IPS-NIHi7 (cell line): ENCODE measurements at regions not wholly inside any gene's neighbourhood (a gene's known extent, or its start where the extent isn't known, plus 50 kb on each side); places are given as distances from the start of the nearest gene placed in this dataset.
"Not testable (repeated sequence)": the region's sequence is repeated elsewhere in the genome, so short reads cannot be mapped to it uniquely, and the experiment has no call there.

Source experiments
- DNase-seq: peaks from one replicate; pipeline ENCODE4 v3.0.0; 2012; ENCODE audit warnings: mixed read lengths; ENCODE audit errors: extremely low spot score

- peak; percentile 23 for DNase-seq
Measured at GRCh38 chr3:176193032-176193730, 1004.1 kb downstream of the TBL1XR1 start.

GRCh38 chr3:176190755-176191154, 1006.5 kb downstream of the TBL1XR1 start:
- DNase-seq: no peak

- DNase-seq: no peak
Measured at GRCh38 chr3:176183181-176183580, 1014.1 kb downstream of the TBL1XR1 start.

- no peak for DNase-seq
Measured at GRCh38 chr3:176174060-176174459, 1023.2 kb downstream of the TBL1XR1 start.

DNA sequence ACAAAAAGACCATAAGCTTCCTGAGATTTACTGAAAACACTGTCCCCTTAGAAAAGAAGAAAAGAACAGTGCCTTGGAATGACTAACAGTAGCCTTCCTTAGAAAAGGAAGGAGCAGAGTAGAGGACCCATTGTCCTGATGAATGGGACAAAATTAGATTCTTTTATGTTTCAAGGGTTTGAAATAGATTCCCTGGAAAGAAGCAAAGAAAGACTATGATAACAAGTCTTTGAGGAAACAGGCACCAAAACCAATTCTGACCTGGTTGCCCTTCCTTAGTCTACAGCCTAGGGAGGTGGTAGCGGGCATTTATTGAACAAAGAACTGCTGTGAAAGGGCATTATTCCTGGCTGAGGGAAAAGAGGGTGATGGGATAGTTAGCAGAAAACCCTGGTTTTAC, 1024.8 kb downstream of the TBL1XR1 start:
- no peak for DNase-seq

- no peak for DNase-seq
Measured at GRCh38 chr3:176167272-176167671, 1030.0 kb downstream of the TBL1XR1 start.

- no peak for DNase-seq
Measured at GRCh38 chr3:176160997-176161396, 1036.3 kb downstream of the TBL1XR1 start.

DNA sequence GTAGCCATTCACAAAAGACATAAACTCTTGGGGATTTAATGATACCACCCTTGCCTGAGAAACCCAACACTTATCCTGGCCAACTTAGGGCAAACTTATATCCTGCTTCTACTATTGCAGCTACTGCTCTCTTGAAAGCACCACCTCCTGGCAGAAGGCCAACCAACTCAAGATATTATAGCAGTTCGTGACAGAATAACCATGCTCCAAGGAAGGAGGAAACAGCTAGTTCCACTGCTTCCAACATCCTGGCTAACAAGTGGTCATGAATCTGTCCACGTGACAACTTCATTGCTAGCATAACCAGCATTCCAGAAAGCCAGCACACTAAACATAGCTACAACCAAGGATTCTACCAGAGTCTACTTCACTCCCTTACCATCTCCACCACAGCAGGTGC, 1037.5 kb downstream of the TBL1XR1 start:
- DNase-seq: no peak

DNA sequence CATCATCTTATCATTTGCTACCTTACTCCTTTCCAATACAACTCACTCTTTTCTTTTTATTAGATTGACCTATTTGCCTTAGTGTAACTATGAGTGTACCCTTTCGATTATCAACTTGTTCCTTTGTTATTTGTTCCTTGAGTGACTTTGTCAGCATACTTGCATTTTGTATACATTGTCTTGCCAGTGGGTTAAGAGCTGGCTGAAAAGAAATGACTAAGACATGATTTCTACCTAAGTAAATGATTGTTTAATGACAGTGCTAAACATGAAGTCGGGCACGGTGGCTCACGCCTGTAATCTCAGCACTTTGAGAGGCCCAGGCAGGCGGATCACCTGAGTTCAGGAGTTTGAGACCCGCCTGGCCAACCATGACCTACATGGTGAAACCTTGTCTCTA, 1042.3 kb downstream of the TBL1XR1 start:
- DNase-seq: no peak

DNA sequence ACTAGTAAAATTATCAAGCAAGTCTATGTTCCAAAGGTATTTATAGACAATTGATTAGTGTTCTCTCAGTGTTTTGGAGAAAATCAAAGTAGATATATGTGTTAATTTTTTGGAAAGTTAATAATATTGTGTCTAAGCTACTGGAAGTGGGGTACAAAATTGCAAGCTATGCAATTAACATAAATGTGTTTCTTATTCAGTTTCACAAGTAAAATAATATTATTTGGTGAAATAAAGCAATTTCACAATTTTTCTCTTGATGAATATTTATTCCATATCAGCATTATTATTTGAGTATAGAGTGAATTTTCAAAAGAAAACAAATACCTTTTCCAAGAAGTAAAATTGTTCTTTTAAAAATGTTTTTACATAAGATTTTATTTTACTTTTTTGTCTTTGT, 1047.7 kb downstream of the TBL1XR1 start:
- no peak for DNase-seq

GRCh38 chr3:176147251-176147650, 1050.0 kb downstream of the TBL1XR1 start:
- DNase-seq: no peak

DNA sequence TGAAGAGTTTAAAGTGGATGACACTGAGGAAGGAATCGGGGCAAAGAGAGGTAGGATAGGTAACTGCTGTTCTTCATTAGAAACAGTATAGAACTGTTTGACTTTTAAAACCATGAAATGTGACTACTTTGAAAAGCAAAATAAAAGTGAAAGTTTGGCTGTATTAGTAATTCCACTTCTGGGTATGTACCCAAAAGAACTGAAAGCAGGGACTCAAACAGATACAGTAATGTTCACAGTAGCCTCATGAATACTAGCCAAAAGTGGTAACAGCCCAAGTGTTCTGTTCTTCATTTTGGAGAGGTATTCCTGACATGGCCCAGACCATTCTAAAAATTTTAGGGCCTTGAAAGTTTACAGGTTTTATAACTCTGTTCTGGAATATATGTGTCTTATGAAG, 1055.4 kb downstream of the TBL1XR1 start:
- no peak for DNase-seq

DNA sequence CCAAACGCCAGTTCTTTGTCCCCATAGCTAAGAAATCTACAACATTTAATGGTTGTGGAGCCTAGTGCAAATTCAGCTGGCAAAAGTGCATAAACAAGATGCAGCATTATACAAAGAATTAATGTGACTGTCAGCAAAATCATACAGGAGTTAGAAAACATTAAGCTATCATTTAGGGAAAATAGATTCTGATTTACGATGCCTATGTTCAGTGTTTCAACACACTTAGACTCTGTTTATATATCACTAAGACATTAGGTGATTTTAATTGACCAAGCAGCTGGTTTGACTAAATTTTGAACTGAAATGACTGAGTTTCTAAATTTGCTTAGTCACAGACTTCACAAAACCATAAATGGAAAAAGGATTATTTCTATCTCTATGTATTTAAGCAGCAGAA, 1076.8 kb downstream of the TBL1XR1 start:
- no peak for DNase-seq

- DNase-seq: no peak
Measured at GRCh38 chr3:176119826-176120225, 1077.5 kb downstream of the TBL1XR1 start.

DNA sequence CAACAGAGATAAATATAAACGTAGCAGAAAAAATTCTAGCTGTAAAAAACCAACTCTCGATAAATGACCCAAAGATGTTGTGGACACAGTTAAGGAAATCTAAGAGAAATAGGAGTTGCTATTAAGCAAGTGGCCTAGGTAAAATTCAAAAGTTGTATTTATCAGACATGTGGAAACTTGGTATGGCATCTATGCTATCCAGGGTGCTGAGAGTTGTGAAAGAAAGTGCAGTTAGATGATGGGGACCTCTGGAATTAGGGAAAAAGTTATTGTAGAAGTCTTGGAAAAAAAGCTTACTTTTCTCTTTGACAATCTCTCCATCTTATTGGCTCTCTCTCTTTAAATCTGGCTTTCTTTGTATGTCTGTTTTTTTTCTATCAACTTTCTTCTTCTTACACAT, 1090.9 kb downstream of the TBL1XR1 start:
- DNase-seq: no peak

DNA sequence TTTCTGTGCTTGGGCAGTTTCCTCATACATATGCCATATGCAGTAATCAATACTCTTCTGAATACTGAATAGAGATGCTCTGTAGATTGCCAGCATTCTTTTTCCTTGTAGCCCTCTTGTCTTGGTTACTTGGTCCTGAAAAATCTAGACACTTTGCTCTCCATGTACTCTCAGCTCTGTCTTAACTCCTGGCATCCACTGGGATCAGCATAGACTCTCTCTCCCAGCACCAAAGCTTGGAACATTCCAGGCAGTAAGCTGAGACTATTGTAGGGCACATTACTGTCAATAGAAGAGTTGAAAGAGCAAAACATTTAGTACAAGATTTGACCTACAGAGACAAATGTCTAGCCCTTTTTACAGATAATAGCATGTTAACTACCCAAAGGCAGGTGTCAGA, 1100.3 kb downstream of the TBL1XR1 start:
- DNase-seq: no peak

DNA sequence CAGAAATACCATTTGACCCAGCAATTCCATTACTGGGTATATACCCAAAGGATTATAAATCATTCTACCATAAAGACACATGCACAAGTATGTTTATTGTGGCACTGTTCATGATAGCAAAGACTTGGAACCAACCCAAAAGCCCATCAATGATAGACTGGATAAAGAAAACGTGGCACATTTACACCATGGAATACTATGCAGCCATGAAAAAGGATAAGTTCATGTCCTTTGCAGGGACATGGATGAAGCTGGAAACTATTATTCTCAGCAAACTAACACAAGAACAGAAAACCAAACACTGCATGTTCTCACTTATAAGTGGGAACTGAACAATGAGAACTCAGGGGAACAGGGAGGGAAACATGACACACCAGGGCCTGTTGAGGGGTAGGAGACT, 1103.4 kb downstream of the TBL1XR1 start:
- not testable (repeated sequence) for DNase-seq

DNA sequence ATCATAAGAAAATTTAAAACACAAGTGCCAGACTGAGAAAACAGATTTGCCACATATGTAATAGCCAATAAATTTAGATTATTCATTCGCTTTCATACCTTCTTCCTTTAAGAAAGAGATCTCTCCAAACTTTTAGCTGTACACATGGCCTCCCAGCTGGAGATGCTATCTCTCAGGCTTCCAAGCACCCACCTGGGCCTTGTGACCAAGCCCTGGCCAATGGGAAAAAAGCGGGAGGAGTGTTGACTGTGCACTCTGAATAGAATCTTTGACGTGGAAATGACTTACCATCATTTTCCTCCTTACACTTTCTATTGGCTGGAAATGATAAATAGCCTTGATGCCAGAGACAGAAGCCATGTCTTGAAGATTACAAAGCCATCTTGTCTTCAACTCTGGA, 1106.6 kb downstream of the TBL1XR1 start:
- DNase-seq: no peak

- DNase-seq: no peak
Measured at GRCh38 chr3:176088962-176089383, 1108.3 kb downstream of the TBL1XR1 start.

DNA sequence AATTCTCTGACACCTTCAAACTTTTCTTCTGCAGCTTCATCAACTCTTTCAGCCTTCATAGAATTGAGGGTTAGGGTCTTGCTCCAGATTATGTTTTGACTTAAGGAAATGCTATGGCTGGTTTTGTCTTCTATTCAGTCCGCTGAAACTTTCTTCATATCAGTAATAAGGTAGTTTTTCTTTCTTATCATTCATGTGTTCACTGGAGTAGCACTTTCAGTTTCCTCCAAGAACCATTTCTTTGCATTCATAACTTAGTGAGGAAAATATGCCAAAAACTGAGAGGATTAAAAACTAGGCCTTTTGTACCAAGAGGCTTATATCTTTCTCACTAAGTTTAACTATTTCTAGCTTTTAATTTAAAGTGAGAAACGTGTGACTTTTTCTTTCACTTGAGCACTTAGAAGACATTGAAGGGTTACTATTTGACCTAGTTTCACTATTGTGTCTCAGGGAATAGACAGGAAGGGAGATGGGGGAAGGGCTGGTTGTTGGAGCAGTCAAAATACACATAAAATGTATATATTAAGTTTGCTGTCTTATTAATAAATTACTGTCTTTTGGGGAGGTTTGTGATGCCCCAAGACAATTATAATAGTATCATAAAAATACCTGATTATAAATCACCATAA, 1110.1 kb downstream of the TBL1XR1 start:
- DNase-seq: no peak

GRCh38 chr3:176079785-176080184, 1117.5 kb downstream of the TBL1XR1 start:
- no peak for DNase-seq

DNA sequence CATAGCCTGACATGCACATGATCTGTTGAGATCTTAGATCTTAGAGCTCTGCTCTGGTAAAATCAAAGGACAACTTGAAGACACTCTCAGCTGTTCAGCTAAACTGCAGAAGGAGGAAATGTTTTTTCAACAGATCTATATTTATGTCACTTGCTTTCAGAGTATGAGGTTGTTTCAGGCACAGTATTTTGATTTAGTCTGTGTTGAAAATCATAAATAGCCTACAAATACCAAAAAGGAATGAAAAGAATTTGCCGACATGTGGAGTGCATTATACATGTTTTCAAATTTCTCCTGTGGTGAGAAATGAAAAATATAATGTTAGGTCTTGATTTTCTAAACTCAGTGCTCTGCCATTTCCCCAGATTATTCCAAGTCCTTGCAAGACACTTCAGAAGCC, 1118.4 kb downstream of the TBL1XR1 start:
- DNase-seq: no peak

DNA sequence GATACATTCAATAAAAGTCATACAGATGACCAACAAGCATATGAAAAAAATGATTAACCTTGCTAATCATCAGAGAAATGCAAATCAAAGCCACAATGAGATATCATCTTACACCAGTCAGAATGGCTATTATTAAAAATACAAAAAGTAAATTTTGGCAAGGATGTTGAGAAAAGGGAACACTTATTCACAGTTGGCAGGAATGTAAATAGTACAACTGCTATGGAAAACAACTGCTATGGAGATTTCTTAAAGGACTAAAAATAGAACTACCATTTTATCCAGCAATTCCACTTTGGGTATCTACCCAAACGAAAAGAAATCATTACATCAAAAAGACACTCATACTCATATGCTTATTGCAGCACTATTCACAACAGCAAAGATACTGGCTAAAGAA, 1121.8 kb downstream of the TBL1XR1 start:
- no peak for DNase-seq

DNA sequence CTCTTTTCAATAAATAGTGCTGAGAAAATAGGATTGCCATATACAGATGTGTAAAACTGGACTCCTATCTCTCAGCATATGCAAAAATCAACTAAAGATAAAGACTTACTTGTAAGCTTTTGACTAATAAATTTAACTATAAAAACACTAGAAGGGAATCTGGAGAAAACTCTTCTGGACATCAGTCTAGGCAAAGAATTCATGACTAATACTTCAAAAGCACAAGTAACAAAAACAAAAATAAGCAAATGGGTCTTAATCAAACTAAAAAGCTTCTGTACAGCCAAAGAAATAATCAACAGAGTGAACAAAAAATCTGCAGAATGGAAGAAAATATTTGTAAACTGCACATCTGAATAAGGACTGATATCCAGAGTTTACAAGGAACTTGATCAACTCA, 1122.2 kb downstream of the TBL1XR1 start:
- DNase-seq: no peak
